ENCODE measurements at regions not wholly inside any gene's neighbourhood (a gene's known extent, or its start where the extent isn't known, plus 50 kb on each side); places are given as distances from the start of the nearest gene placed in this dataset.

DNA sequence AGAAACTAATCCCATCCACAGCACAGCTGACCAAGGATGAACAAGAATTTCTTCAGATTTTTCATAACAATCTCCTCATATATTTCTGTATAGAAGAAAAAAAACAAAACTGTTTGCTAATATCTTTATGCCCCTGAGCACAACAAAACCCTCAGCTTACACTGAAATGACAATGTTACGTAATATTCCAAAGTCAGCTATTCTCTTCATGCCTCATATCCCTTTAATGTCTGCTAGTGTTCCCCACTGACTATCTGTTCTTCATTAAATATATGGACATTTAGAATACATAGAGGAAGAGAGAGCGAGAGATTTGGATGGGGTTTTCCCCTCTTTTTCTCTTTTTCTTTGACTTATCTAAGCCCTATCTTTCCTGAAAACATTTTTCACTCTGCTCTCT, 87.9 kb upstream of the GULP1 start:
- no peaks in the 10 kb centered on the region for H3K79me2 ChIP-seq (replicated peaks; ENCODE audit: insufficient read depth)
- H2AFZ ChIP-seq: no peak overlapping the region
- no peak overlapping the region for H3K4me3 ChIP-seq
- no peaks in the 10 kb centered on the region for H3F3A ChIP-seq (replicated peaks; ENCODE audit: low read depth)
- no peaks in the 10 kb centered on the region for H3K4me1 ChIP-seq (ENCODE audit: insufficient read depth)
- H3K27ac ChIP-seq (ENCODE audit: low read depth): no peak overlapping the region
- H3K4me2 ChIP-seq: no peak overlapping the region
- no peaks in the 10 kb centered on the region for H3K9me2 ChIP-seq (ENCODE audit: insufficient read depth)
- TF ChIP-seq, protein P1, sequence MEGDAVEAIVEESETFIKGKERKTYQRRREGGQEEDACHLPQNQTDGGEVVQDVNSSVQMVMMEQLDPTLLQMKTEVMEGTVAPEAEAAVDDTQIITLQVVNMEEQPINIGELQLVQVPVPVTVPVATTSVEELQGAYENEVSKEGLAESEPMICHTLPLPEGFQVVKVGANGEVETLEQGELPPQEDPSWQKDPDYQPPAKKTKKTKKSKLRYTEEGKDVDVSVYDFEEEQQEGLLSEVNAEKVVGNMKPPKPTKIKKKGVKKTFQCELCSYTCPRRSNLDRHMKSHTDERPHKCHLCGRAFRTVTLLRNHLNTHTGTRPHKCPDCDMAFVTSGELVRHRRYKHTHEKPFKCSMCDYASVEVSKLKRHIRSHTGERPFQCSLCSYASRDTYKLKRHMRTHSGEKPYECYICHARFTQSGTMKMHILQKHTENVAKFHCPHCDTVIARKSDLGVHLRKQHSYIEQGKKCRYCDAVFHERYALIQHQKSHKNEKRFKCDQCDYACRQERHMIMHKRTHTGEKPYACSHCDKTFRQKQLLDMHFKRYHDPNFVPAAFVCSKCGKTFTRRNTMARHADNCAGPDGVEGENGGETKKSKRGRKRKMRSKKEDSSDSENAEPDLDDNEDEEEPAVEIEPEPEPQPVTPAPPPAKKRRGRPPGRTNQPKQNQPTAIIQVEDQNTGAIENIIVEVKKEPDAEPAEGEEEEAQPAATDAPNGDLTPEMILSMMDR (conservative IDR thresholded peaks at IDR 0.05; ENCODE audit: low read depth in 2 of 2): no peak
- TF ChIP-seq, protein P2, sequence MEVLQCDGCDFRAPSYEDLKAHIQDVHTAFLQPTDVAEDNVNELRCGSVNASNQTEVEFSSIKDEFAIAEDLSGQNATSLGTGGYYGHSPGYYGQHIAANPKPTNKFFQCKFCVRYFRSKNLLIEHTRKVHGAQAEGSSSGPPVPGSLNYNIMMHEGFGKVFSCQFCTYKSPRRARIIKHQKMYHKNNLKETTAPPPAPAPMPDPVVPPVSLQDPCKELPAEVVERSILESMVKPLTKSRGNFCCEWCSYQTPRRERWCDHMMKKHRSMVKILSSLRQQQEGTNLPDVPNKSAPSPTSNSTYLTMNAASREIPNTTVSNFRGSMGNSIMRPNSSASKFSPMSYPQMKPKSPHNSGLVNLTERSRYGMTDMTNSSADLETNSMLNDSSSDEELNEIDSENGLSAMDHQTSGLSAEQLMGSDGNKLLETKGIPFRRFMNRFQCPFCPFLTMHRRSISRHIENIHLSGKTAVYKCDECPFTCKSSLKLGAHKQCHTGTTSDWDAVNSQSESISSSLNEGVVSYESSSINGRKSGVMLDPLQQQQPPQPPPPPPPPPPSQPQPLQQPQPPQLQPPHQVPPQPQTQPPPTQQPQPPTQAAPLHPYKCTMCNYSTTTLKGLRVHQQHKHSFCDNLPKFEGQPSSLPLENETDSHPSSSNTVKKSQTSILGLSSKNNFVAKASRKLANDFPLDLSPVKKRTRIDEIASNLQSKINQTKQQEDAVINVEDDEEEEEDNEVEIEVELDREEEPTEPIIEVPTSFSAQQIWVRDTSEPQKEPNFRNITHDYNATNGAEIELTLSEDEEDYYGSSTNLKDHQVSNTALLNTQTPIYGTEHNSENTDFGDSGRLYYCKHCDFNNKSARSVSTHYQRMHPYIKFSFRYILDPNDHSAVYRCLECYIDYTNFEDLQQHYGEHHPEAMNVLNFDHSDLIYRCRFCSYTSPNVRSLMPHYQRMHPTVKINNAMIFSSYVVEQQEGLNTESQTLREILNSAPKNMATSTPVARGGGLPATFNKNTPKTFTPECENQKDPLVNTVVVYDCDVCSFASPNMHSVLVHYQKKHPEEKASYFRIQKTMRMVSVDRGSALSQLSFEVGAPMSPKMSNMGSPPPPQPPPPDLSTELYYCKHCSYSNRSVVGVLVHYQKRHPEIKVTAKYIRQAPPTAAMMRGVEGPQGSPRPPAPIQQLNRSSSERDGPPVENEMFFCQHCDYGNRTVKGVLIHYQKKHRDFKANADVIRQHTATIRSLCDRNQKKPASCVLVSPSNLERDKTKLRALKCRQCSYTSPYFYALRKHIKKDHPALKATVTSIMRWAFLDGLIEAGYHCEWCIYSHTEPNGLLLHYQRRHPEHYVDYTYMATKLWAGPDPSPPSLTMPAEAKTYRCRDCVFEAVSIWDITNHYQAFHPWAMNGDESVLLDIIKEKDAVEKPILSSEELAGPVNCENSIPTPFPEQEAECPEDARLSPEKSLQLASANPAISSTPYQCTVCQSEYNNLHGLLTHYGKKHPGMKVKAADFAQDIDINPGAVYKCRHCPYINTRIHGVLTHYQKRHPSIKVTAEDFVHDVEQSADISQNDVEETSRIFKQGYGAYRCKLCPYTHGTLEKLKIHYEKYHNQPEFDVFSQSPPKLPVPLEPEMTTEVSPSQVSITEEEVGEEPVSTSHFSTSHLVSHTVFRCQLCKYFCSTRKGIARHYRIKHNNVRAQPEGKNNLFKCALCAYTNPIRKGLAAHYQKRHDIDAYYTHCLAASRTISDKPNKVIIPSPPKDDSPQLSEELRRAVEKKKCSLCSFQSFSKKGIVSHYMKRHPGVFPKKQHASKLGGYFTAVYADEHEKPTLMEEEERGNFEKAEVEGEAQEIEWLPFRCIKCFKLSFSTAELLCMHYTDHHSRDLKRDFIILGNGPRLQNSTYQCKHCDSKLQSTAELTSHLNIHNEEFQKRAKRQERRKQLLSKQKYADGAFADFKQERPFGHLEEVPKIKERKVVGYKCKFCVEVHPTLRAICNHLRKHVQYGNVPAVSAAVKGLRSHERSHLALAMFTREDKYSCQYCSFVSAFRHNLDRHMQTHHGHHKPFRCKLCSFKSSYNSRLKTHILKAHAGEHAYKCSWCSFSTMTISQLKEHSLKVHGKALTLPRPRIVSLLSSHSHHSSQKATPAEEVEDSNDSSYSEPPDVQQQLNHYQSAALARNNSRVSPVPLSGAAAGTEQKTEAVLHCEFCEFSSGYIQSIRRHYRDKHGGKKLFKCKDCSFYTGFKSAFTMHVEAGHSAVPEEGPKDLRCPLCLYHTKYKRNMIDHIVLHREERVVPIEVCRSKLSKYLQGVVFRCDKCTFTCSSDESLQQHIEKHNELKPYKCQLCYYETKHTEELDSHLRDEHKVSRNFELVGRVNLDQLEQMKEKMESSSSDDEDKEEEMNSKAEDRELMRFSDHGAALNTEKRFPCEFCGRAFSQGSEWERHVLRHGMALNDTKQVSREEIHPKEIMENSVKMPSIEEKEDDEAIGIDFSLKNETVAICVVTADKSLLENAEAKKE (CRISPR knock-in tag; IDR thresholded peaks at IDR 0.05): no peak
- TF ChIP-seq, protein P3, sequence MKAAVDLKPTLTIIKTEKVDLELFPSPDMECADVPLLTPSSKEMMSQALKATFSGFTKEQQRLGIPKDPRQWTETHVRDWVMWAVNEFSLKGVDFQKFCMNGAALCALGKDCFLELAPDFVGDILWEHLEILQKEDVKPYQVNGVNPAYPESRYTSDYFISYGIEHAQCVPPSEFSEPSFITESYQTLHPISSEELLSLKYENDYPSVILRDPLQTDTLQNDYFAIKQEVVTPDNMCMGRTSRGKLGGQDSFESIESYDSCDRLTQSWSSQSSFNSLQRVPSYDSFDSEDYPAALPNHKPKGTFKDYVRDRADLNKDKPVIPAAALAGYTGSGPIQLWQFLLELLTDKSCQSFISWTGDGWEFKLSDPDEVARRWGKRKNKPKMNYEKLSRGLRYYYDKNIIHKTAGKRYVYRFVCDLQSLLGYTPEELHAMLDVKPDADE (IDR thresholded peaks at IDR 0.05): no peak
- TF ChIP-seq CREB1 (CRISPR knock-in tag; IDR thresholded peaks at IDR 0.05; ENCODE audit: low read depth) (no peak), ZNF114 (CRISPR knock-in tag; IDR thresholded peaks at IDR 0.05) (no peak), NANOG (IDR thresholded peaks at IDR 0.05; ENCODE audit: borderline replicate concordance) (no peak), JUNB (IDR thresholded peaks at IDR 0.05; ENCODE audit: unreplicated experiment) (no peak)
- ATAC-seq (no peak), DNase-seq (ENCODE audit: low spot score) (no peak)
- Mint-ChIP-seq H3K9me3 (no peaks in the 10 kb centered on the region), H3K4me1 (no peaks in the 10 kb centered on the region; the same call in 2 of the 3 replicates), H3K4me3 (no peak overlapping the region), H3K27ac (no peak overlapping the region), H3K27me3 (ENCODE audit: insufficient read depth, low read depth, poor library complexity) (no peaks in the 10 kb centered on the region), H3K36me3 (ENCODE audit: low read depth) (no peaks in the 10 kb centered on the region)
- no peaks in the 10 kb centered on the region for H3K27me3 ChIP-seq (ENCODE audit: insufficient read depth)
- no peaks in the 10 kb centered on the region for H4K20me1 ChIP-seq (replicated peaks; ENCODE audit: insufficient read depth)
- H3K36me3 ChIP-seq (ENCODE audit: insufficient read depth): no peaks in the 10 kb centered on the region
